ENCODE measurements at regions not wholly inside any gene's neighbourhood (a gene's known extent, or its start where the extent isn't known, plus 50 kb on each side); places are given as distances from the start of the nearest gene placed in this dataset.

DNA sequence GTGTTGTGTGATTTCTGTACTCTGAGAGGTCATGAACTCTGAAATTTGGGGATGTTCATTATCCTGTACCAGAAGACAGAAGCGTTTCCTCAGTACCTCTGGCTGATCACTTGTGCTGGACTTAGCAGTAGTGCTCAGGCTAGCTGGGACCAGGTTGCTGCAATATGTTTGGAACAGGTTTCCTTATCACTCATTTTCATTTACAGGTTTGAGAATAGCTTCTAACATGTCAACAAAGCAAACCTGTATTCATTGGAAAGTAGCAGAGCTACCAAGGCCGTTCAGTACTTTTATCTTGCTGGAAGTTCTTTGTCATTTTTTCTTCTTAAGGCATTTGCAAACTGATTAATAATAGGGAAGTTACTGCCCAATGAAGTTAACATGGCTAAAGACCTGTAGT is 242.9 kb upstream of the ANKRD50 start:
- TF ChIP-seq, protein P1, sequence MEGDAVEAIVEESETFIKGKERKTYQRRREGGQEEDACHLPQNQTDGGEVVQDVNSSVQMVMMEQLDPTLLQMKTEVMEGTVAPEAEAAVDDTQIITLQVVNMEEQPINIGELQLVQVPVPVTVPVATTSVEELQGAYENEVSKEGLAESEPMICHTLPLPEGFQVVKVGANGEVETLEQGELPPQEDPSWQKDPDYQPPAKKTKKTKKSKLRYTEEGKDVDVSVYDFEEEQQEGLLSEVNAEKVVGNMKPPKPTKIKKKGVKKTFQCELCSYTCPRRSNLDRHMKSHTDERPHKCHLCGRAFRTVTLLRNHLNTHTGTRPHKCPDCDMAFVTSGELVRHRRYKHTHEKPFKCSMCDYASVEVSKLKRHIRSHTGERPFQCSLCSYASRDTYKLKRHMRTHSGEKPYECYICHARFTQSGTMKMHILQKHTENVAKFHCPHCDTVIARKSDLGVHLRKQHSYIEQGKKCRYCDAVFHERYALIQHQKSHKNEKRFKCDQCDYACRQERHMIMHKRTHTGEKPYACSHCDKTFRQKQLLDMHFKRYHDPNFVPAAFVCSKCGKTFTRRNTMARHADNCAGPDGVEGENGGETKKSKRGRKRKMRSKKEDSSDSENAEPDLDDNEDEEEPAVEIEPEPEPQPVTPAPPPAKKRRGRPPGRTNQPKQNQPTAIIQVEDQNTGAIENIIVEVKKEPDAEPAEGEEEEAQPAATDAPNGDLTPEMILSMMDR (IDR thresholded peaks at IDR 0.05; ENCODE audit: low read depth, low read length, poor library complexity, severe bottlenecking) = no peak
- no peak for TF ChIP-seq EZH2phosphoT487 (IDR thresholded peaks at IDR 0.05; ENCODE audit: borderline replicate concordance, low read length)

Measured in DOHH2 (cell line).